SH-SY5Y (cell line): ENCODE measurements at regions not wholly inside any gene's neighbourhood (a gene's known extent, or its start where the extent isn't known, plus 50 kb on each side); places are given as distances from the start of the nearest gene placed in this dataset.

ENCODE experiments used
- GATA2 ChIP-seq: IDR thresholded peaks from 2 replicates; pipeline ENCODE4 v1.6.1; 2011; ENCODE audit warnings: mild to moderate bottlenecking, low read depth, low read length
- GATA3 ChIP-seq: IDR thresholded peaks from 2 replicates; pipeline ENCODE4 v1.6.1; 2011; ENCODE audit warnings: low read depth, mild to moderate bottlenecking, low read length, moderate library complexity

DNA sequence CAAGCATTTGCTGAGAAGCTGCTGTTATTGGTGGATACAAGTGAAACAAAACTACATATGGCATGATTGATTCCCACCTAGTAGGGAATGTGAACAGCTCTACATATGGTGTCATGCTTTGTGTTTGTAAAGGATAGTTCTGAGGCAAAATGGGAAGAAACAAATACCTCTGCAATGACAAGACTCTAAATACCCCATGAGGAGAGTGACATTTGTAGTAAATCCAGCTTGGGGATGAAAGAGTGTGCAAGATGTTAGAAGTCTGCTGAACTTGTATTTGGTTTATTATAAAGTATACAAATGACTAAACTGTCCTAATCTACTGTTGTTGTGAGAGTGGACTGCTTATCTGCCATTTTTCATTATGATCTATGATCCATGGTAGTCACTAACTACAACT is 120.8 kb upstream of the HS3ST1 start:
- TF ChIP-seq GATA3, result no peak
- TF ChIP-seq GATA2, result no peak
